Panc1 (cell line): ENCODE measurements at regions not wholly inside any gene's neighbourhood (a gene's known extent, or its start where the extent isn't known, plus 50 kb on each side); places are given as distances from the start of the nearest gene placed in this dataset.
"Not testable (repeated sequence)": the region's sequence is repeated elsewhere in the genome, so short reads cannot be mapped to it uniquely, and the experiment has no call there.

Source experiments
- ATAC-seq: fragments of 200-7000 bp; cut with Tn5 transposase; 2 replicates; pipeline ENCODE4 v1.9.1; 2020; ENCODE audit warnings: mild to moderate bottlenecking, moderate library complexity
- BruUV-seq: library from RNA; stranded (reverse); fragments of 400-500 nt; replicated peaks from 2 replicates; lab custom pipeline; 2021; lab: Mats Ljungman, UMichigan
- CTCF ChIA-PET: fragments of 300-600 bp; sonication (Branson Sonifier 250); formaldehyde crosslinking; loops from one replicate; lab custom pipeline; 2022; ENCODE audit warnings: antibody characterized with exemption; lab: Charles Lee
- POLR2A ChIA-PET: fragments of 300-600 bp; sonication (Branson Sonifier 250); formaldehyde crosslinking; loops from one replicate; lab custom pipeline; 2022; ENCODE audit warnings: antibody characterized with exemption; lab: Charles Lee
- DNase-seq: peaks from one replicate; pipeline ENCODE4 v3.0.0-alpha.2; 2010; ENCODE audit warnings: low read depth, low spot score
- H3K27ac ChIP-seq: 2 replicates; pipeline ENCODE4 v1.5.1; 2011; ENCODE audit warnings: mild to moderate bottlenecking, low read length, inconsistent platforms
- H3K27me3 ChIP-seq: fragments of 200-500 bp; sonication (Bioruptor generic); 2 replicates; pipeline ENCODE4 v1.6.0; 2014; ENCODE audit warnings: low read length, inconsistent platforms; ENCODE audit not compliant: control insufficient read depth, insufficient read depth
- H3K36me3 ChIP-seq: fragments of 200-500 bp; sonication (Bioruptor generic); 2 replicates; pipeline ENCODE4 v1.5.1; 2014; ENCODE audit warnings: inconsistent platforms, mild to moderate bottlenecking, low read length, moderate library complexity; ENCODE audit not compliant: control insufficient read depth, insufficient read depth
- H3K4me1 ChIP-seq: 2 replicates; pipeline ENCODE4 v1.5.1; 2011; ENCODE audit warnings: inconsistent platforms, mild to moderate bottlenecking, low read length, moderate library complexity; ENCODE audit not compliant: control insufficient read depth, insufficient read depth
- H3K4me3 ChIP-seq, 2 experiments: 2 replicates each; pipeline ENCODE4 v1.5.1; 2011 to 2012; ENCODE audit warnings: low read depth in 2 of 2, low read length in 2 of 2, mild to moderate bottlenecking in 2 of 2, inconsistent platforms in 1 of 2, moderate library complexity in 1 of 2
- H3K9me3 ChIP-seq: fragments of 200-500 bp; sonication (Bioruptor generic); 2 replicates; pipeline ENCODE4 v1.5.1; 2014; ENCODE audit warnings: low read depth, mild to moderate bottlenecking, inconsistent platforms, low read length, moderate library complexity; ENCODE audit not compliant: control insufficient read depth, insufficient read depth
- in situ Hi-C: cut with HindIII; loops from 2 replicates; pipeline ENCODE4 v1.10.0; 2016; ENCODE audit warnings: low sequenced_read_pairs, low pct_unique_long_range_greater_than_20kb
- intact Hi-C: fragments of 100-400 bp; cut with micrococcal nuclease; formaldehyde crosslinking; loops from one replicate; pipeline ENCODE4 v1.10.0; 2022; ENCODE audit not compliant: unreplicated experiment

GRCh38 chr2:158866082-158866481 is 71.0 kb downstream of the DAPL1 start:
- CTCF ChIA-PET, DNase-seq, H3K36me3 ChIP-seq, POLR2A ChIA-PET, BruUV-seq, H3K27me3 ChIP-seq, ATAC-seq, H3K4me3 ChIP-seq, H3K9me3 ChIP-seq, in situ Hi-C loops, H3K4me1 ChIP-seq, H3K27ac ChIP-seq, intact Hi-C loops: not testable (repeated sequence)

GRCh38 chr2:158867531-158868191 is 72.5 kb downstream of the DAPL1 start:
- intact Hi-C loops, ATAC-seq, in situ Hi-C loops, BruUV-seq, H3K9me3 ChIP-seq, H3K4me3 ChIP-seq, H3K36me3 ChIP-seq, DNase-seq, H3K4me1 ChIP-seq, H3K27ac ChIP-seq, H3K27me3 ChIP-seq, POLR2A ChIA-PET: not testable (repeated sequence)
- CTCF ChIA-PET: interaction anchor here (0.6 kb wide), 1 partner anchor 340 kb away, joined by 8 read pairs; no protein-coding TSS in a partner anchor

GRCh38 chr2:158868386-158868785 is 73.3 kb downstream of the DAPL1 start:
- H3K27ac ChIP-seq, H3K36me3 ChIP-seq, H3K4me1 ChIP-seq, POLR2A ChIA-PET, BruUV-seq, H3K9me3 ChIP-seq, CTCF ChIA-PET, in situ Hi-C loops, ATAC-seq, intact Hi-C loops, DNase-seq, H3K27me3 ChIP-seq, H3K4me3 ChIP-seq: not testable (repeated sequence)

- POLR2A ChIA-PET, H3K4me1 ChIP-seq, H3K36me3 ChIP-seq, DNase-seq, CTCF ChIA-PET, H3K4me3 ChIP-seq, BruUV-seq, H3K9me3 ChIP-seq, in situ Hi-C loops, H3K27me3 ChIP-seq, intact Hi-C loops, H3K27ac ChIP-seq, ATAC-seq: not testable (repeated sequence)
Measured at GRCh38 chr2:158869122-158869521, 74.0 kb downstream of the DAPL1 start.

DNA sequence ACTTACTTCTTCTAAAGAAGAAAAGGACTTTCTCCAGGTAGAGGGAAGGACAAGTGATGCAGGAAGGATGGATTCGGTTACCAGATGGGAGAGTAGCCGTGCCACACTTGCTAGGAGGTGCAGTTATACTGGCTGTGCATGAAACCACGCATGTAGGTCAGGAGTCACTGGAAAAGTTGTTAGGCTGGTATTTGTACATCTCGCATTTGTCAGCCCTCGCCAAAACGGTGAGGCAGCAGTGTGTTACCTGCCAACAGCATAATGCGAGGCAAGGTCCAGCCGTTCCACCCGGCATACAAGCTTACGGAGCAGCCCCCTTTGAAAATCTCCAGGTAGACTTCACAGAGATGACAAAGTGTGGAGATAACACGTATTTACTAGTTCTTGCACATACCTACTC is 74.5 kb downstream of the DAPL1 start:
- BruUV-seq, CTCF ChIA-PET, ATAC-seq, in situ Hi-C loops, H3K4me1 ChIP-seq, POLR2A ChIA-PET, H3K36me3 ChIP-seq, H3K4me3 ChIP-seq, intact Hi-C loops, H3K27ac ChIP-seq, H3K27me3 ChIP-seq, DNase-seq, H3K9me3 ChIP-seq: not testable (repeated sequence)
